GM19025 (cell line): ENCODE measurements at regions not wholly inside any gene's neighbourhood (a gene's known extent, or its start where the extent isn't known, plus 50 kb on each side); places are given as distances from the start of the nearest gene placed in this dataset.
"Not testable (repeated sequence)": the region's sequence is repeated elsewhere in the genome, so short reads cannot be mapped to it uniquely, and the experiment has no call there.

Experiments used
- ATAC-seq: cut with Tn5 transposase; IDR thresholded peaks from one replicate; pipeline ENCODE4 v1.9.1; 2021; ENCODE audit warnings: mild to moderate bottlenecking, low read depth, moderate library complexity; ENCODE audit not compliant: unreplicated experiment

DNA sequence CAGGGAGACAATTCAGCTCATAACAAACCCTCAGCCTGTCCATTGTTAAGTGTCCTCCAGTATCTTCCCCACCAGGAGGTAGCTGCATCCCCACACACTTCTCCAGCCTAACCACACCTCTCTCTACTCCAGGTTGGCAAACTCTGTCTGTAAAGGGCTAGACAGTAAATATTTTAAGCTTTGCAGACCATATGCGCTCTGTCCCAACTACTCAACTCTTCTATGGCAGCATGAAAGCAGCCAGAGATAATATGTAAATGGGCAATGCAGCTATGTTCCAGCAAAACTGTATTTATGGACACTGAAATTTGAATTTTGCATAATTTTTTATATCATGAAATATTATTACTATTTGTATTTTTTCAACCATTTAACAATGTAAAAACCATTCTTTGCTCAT is 230.4 kb upstream of the STT3B start:
- ATAC-seq, result no peak

DNA sequence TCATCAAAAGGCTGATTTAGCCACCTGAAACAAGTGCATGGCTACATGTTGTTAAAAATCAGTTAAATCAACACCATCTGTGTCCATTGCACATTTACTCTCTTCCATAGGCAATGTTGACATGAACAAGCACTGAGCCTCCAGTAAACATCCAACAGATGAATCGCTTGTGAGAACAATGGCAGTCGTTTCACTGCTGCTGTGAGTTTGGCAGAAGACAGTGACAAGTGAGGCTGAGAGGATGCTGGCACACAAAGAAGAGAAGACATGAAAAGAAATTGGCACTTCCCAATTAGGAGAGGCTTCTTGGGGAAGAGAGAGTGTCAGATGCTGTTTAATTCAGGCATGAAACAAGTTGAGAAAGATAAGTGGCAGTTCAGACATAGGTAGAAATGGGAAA is 227.4 kb upstream of the STT3B start:
- no peak for ATAC-seq

DNA sequence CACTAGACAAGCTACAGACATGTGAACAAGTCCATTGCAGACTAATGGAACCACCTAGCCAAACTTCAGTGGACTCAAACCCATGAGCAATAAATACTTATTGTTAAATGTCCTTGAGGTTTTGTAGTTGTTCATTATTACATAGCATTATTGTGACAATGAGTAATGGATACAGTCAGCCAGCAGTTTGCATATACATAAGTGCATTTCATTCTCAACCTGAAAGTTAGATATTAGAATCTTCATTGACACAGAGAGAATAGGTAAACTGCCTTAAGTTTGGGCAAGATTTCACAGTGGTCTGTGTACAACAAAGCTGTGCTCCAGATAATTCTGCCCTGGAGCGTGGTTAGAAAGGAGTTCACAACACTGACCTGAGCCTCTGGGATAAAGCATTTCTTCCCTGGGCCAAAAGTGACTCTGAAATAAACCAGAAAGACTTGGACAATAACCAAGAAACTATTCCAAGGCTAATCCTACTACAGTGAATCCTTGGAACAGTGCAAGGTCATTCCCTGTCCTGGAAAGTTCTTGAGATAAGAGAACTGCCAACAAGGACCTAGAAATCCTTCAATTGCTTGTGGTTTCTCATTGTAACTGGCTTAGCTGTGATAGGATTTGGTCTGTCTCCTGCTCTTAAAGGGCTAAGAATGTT is 225.5 kb upstream of the STT3B start:
- ATAC-seq, result no peak

DNA sequence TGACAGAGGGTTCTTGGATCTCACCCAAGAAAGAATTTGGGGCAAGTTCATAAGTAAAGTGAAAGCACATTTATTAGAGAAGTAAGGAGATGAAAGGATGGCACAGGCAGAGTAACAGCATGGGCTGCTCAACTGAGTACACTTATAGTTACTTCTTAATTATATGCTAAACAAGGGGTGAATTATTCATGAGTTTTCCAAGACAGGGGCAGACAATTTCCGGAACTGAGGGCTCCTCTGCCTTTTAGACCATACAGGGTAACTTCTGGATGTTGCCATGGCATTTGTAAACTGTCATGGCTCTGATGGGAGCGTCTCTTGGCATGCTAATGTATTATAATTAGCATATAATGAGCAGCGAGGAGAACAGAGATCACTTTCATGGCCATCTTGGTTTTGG is 221.2 kb upstream of the STT3B start:
- no peak for ATAC-seq

DNA sequence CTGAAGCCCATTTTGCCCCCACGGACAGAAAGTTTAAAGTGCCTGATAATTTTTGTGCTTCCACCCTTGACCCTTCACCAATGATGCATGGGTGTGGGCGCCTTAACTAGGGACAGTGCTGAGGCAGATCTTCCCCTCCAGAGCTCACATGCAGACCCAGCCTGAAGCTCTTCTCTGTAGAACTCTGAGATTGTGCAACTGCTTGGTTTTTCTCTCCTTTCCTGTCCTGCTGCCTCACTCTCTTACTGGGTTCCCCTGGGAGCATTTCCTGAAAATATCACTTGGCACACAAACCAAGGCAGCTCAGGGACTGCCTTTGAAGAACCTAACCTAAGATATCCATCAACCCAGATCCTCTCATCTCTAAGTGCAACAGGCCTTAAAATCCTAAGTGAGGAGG is 220.3 kb upstream of the STT3B start:
- no peak for ATAC-seq

DNA sequence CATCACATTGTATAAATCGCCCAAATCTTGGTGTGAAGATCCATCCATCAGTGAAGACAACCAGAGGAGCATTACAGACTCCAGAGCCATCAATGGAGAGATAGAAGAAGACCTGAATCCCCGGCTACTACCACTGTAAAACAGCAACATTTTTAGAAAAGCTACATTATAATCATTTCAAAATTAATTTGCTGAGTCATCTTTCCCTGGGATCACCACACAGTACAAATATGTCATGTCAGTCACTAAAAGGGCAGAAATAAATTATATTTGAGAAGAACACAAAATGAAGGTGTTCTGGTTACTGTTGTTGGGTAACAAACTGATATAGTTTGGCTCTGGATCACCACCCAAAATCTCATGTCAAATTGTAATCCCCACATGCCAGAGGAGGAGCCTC is 218.5 kb upstream of the STT3B start:
- ATAC-seq, result no peak

DNA sequence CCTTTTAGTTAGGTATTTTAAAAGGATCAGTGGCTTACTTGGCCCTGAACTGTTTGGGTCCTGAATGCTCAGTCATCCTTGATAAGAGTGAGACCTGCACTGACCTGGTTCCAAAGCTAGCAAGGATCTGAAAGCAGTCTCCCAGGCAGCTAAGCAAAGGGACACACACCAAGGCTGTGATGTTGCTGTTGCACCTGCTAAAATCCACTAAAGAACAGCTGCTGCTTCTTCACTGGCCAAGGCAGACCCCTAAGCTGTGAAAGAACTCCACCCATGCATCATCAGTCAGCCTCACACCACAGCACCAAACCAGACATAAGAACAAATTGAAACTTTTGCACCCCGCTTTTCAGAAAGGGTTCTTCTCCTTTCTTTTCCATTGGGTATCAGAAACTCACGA is 213.4 kb upstream of the STT3B start:
- ATAC-seq, result no peak

DNA sequence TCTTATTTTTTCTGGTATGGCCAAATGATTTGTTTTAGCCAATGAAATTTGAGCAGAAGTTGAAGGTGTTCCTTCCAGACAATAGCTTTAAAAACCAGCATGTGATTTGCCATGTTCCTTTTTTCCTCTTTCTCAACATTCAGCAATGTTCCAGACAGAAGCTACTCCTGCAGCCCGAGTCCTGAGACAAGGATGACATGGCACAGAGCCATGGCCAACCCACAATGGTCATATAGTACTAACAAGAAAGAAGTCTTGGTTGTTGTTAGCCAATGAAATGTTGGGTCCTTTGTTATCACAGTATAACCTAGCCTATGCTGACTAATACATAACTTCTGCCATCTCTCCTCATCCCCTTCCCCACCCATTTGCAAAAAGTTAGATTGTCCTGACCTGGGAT is 211.1 kb upstream of the STT3B start:
- ATAC-seq, result no peak

DNA sequence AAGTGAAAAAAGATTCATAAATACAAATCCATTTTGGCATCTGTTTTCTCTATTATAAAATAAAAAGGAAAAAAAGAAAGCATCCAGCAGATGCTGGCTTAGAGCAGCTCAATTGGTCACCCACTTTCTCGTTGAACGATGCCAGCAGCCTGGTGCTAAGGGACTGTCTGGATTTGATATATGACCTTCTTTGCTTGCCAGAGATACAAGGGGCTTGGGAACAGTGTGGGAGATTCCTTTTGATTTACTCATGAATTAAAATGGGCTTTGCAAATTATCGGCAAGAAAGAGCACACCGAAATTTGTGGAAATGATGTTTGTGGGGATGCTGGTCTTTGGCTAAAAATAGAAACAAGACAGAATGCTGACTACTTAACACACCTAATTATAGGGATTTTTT is 210.3 kb upstream of the STT3B start:
- ATAC-seq, result no peak

DNA sequence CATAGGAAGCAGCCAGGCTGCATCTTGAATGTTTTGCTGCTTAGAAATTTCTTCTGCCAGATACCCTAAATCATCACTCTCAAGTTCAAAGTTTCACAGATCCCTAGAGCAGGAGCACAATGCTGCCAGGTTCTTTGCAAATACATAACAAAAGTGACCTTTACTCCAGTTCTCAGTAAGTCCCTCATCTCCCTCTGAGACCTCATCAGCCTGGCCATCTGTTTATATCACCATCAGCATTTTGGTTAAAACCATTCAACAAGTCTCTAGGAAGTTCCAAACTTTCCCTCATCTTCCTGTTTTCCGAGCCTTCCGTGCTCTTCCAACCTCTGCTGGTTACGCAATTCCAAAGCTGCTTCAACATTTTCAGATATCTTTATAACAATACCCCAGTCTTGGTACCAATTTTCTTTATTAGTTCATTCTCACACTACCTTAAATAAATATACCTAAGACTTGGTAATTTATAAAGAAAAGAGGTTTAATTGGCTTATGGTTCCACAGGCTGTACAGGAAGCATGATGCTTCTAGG is 204.8 kb upstream of the STT3B start:
- not testable (repeated sequence) for ATAC-seq

DNA sequence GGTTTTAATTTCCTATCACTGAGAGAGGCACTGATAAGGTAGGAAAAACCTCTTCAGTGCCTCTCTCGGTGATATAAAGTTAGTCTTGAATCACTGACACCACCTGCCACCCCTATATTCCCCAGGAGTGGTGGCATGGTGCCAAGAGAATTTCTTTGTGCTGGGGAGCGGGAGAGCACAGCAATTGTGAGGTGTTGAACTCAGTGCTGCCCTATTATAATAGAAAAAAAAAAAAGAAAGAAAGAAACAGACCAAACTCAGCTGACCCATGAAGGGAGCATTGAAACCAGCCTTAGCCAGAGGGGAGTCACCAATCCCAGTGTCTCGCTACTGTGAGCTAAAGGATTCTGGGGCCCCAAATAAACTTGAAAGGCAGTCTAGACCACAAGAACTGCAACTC is 201.4 kb upstream of the STT3B start:
- ATAC-seq, result no peak

DNA sequence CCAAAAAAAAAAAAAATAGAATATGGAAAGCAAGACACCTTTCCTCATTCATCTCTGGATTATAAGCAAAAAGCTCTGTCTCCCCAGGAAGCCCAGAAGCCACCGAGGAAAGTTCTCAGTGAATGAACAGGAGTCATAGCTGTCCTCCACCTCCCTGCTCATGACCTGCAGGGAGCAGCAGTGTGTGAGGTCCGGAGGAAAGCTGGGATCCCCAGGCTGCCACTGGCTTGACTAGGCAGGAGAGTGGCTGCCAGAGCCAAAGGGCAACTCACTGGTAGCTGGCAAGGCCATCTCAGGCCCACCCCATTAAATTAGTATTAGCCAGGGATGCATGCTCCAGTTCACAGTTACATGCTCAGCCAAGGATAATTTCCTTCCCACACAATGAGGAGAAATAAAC is 191.6 kb upstream of the STT3B start:
- no peak for ATAC-seq

DNA sequence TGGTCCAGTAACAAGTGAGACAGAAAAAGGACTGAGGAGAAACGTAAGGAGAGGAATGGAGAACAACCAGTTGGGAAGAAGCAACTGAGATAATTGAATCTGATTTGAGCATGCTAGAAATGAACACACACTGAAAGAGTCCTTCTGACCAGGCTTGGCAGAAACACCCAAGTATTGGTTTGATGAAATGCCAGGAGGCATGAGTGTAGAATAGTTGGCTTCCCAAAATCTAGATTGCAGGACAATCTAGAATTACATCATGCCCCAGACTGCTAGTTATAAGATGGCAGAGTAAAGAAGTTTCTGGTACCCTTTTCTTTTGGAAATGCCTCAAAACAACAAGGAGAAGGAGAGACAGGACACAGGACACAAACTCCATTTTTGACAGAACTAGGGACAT is 189.7 kb upstream of the STT3B start:
- ATAC-seq, result no peak

DNA sequence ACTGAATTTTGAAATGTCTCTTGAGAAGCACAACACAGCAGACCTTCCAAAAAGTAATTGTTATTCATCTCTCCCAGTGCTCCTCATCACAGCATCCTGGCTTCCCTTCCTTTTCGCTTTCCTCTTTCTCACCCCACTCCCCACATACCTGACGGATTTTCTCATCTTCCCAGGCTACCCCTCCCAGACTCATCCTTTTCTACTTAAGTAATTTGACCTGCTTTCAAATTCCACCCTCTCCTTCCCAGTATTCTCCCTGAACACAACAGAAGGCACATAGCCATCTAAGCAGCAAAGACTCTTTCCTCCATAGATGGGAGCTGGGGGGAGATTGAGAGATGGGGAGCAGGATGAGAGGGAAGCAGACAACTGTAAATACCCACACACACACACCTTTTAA is 187.1 kb upstream of the STT3B start:
- ATAC-seq, result no peak

DNA sequence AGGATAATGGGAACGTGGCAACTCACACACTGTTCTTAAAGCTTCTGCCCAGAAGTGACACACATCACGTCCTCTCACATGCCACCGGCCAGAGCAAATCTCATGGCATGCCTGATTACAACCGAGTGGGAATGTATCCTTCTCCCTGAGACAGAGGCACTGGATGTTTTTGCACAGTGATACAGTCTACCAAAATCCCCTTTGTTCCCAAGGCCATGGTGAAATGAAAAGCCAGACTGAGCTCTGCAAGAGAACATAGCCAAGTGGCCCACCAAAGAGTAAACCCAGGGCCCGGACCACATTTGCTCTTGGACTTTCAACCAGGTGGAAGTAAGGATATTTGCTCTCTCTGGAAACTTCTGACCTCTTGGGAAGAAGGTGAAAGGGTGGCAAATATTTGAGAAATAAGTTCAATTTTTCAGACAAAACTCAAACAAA is 186.2 kb upstream of the STT3B start:
- ATAC-seq, result no peak

DNA sequence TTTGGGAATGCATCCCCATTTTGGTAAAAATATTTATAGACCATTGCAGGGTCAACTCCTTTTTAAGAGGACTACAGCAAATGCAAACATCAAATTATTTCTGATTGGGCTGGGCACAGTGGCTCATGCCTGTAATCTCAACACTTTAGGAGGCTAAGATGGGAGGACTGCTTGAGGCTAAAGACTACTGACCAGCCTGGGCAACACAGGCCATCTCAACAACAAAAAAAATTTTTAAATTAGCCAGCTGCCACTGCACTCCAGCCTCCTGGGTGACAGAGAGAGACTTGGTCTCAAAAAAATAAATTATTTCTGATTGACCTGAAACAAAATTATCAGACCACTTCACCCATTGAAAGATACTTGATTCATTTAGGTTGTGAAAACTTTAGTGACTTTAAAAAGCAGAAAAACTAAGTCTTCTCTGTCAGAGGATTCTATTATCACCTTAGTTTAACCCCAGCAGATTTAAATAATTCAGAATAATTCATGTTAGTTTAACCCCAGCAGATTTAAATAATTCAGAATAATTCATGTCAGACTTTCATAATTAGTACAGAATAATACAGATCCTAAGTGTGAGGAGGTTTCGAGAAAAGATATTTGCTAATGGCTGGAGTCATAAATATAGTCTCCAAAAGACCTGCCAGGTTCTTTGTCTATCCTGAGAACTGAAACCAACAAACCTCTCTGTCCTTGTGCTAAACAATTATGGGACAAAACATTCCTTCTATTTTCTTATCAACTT is 183.6 kb upstream of the STT3B start:
- no peak for ATAC-seq

DNA sequence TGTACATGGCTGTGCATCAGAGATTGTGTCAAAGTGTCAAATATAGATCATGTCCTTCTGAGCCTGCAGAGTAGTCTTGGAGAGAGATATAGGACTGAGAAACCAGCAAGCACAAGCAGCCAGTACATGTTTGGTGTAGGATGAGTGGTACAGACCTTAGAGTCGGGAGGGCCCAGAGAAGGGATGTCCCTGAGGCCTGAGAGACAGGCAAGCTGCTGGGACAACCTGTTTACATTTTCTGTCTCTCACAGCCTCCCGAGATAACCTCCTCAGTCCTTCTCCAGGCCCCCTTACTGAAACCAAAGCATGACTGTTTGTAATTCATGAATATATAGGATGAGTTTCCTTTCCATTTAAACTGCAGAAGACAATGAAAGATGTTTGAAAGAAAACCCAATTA is 182.4 kb upstream of the STT3B start:
- ATAC-seq, result no peak

DNA sequence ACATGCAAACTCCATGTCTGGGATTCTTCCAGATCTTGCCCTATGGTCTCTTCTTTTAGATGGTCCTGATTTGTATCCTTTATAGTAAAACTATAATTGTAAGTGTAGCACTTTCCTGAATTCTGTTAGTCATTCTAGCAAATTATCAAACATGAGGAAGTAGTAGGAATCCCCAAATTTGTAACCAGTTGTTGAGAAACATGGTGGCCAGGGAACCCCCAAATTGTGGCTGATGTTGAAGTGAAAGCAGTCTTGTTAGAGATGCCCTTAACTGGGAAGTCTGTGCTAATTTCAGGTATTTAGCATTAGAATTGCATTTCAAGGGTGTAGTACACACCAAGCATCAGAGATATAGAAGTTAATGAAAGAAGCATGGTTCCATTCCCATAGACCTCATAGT is 180.4 kb upstream of the STT3B start:
- ATAC-seq, result no peak

DNA sequence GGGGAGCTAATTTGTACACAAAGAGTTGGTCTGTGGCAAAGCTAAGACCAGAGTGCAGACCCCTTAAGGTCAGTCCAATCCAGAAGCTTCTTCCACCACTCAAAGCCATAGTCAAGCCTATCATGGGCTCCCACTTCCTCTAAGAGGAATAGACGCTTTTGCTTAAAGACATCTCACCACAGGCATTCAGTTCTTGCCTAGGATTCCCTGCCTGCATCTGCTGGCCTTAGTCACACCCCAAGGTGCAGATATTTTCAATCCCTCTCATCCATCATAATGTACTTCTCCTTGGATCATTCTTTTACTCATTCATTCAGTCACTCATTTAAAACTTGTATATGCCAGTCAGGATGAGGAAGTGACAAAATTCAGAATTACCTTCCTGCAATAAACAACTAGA is 179.6 kb upstream of the STT3B start:
- no peak for ATAC-seq

DNA sequence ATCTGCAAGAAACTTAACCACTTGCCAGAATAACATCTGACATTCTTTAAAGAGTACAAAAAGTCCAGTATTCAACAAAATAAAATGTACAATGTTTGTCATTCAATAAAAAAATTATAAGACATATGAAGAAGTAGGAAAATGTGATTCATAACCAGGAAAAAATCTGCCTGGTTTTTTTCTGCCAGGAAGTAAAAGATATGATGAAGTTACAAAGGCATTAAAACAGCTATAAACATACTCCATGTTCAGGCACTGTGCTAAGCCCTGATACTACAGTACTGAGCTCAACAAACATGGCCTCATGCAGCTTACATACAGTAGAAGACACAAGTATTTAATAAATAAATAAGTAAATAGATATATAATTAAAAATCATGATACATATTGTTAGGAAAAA is 178.4 kb upstream of the STT3B start:
- ATAC-seq, result no peak

DNA sequence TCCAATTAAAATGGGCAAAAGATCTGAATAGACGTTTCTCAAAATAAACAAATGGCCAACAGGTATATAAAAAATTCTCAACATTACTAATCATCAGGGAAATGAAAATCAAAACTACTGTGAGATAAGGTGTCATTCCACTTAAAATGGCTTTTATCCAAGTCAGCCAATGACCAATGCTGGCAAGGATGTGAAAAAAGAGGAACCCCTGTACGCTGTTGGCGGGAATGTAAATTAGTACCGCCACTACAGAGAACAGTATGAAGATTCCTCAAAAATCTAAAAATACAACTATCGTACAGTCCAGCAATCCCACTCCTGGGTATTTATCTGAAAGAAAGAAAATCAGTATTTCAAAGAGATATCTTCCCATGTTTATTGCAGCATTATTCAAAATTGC is 176.9 kb upstream of the STT3B start:
- ATAC-seq, result no peak

DNA sequence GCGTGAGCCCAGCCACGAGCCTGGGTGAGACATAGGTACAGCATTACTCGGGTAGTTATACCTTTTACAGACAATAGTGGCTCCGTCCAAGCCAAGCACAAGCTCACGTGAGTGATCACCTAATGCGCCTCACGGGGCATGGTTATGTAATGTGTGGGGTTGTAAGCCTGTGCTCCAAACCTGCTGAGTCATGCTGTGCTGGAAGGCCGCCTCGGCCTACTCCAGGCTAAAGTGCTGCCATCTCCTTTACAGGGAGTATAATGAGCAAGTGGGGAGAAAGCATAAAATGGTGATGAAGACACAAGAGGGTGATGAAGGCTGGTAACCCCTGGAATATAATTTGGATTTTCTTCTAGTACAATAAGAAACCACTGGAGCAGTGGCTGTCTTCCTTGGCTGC is 175.8 kb upstream of the STT3B start:
- ATAC-seq, result no peak
